BLaER1 treated with 17β-estradiol and CSF1 and Interleukin-3, amounts not matched to agents 10 nM and 100 nM (cell line): ENCODE measurements at regions not wholly inside any gene's neighbourhood (a gene's known extent, or its start where the extent isn't known, plus 50 kb on each side); places are given as distances from the start of the nearest gene placed in this dataset.
"Not testable (repeated sequence)": the region's sequence is repeated elsewhere in the genome, so short reads cannot be mapped to it uniquely, and the experiment has no call there.

Source experiments
- H3K27ac ChIP-seq, 11 experiments: shearing (Covaris generic); formaldehyde crosslinking; 2 replicates each; pipeline ENCODE4 v1.8.1; 2022
- H3K27me3 ChIP-seq, 11 experiments: shearing (Covaris generic); formaldehyde crosslinking; 2 replicates each; pipeline ENCODE4 v1.8.1; 2022
- H3K36me3 ChIP-seq, 11 experiments: shearing (Covaris generic); formaldehyde crosslinking; 2 replicates each; pipeline ENCODE4 v1.8.1; 2022
- H3K4me1 ChIP-seq, 10 experiments: shearing (Covaris generic); formaldehyde crosslinking; 2 replicates each; pipeline ENCODE4 v1.8.1; 2022
- H3K4me2 ChIP-seq, 11 experiments: shearing (Covaris generic); formaldehyde crosslinking; 2 replicates each; pipeline ENCODE4 v1.8.1; 2022
- H3K4me3 ChIP-seq, 10 experiments: shearing (Covaris generic); formaldehyde crosslinking; 2 replicates each; pipeline ENCODE4 v1.8.1; 2022
- H3K9ac ChIP-seq, 11 experiments: shearing (Covaris generic); formaldehyde crosslinking; 2 replicates each; pipeline ENCODE4 v1.8.1; 2022
- H3K9me3 ChIP-seq, 11 experiments: shearing (Covaris generic); formaldehyde crosslinking; replicated peaks in 1 of 11; 2 replicates each; pipeline ENCODE4 v1.8.1; 2022
- H4K20me1 ChIP-seq, 11 experiments: shearing (Covaris generic); formaldehyde crosslinking; 2 replicates each; pipeline ENCODE4 v1.8.1; 2022
- Cebpa-rat ChIP-seq, 11 experiments: shearing (Covaris generic); IDR thresholded peaks; 2 replicates each; pipeline ENCODE4 v1.8.1; 2022

GRCh38 chr5:163352531-163352930 is 84.9 kb upstream of the CCNG1 start:
- no peak overlapping the region for H3K4me3 ChIP-seq
- H3K9me3 ChIP-seq = peaks cover 0 to 10% (median 6%) of the 10 kb centered on the region in 11 experiments; a peak in 7 of 22 replicates
- H3K4me1 ChIP-seq = peaks cover 0 to 33% (median 0%) of the 10 kb centered on the region in 10 experiments; a peak in 7 of 20 replicates
- no peak overlapping the region for H3K27ac ChIP-seq
- H4K20me1 ChIP-seq = no peaks in the 10 kb centered on the region
- TF ChIP-seq Cebpa-rat (IDR thresholded peaks at IDR 0.05) = no peak
- H3K36me3 ChIP-seq = no peaks in the 10 kb centered on the region
- no peaks in the 10 kb centered on the region for H3K27me3 ChIP-seq
- no peak overlapping the region for H3K4me2 ChIP-seq
- H3K9ac ChIP-seq = no peak overlapping the region

- H3K9me3 ChIP-seq = peaks cover 0 to 10% (median 6%) of the 10 kb centered on the region in 11 experiments; a peak in 7 of 22 replicates
- not testable (repeated sequence) for H3K27me3 ChIP-seq, H3K36me3 ChIP-seq, H3K9ac ChIP-seq, H3K4me3 ChIP-seq, H4K20me1 ChIP-seq
- peaks cover 0 to 37% (median 0%) of the 10 kb centered on the region in 10 experiments; a peak in 7 of 20 replicates for H3K4me1 ChIP-seq
- H3K27ac ChIP-seq = peak overlapping the region in 2 of 11 experiments; percentile 26; a peak in 2 of 22 replicates
- peak overlapping the region in 2 of 11 experiments; percentile 36 to 54; a peak in 4 of 22 replicates for H3K4me2 ChIP-seq
Measured at GRCh38 chr5:163355811-163356210, 81.6 kb upstream of the CCNG1 start.

GRCh38 chr5:163357636-163358035 is 79.8 kb upstream of the CCNG1 start:
- Histone ChIP-seq H3K36me3 (no peaks in the 10 kb centered on the region), H3K4me3 (no peak overlapping the region), H3K27ac (no peak overlapping the region), H4K20me1 (no peaks in the 10 kb centered on the region), H3K9me3 (peaks cover 0 to 10% (median 6%) of the 10 kb centered on the region in 11 experiments; a peak in 7 of 22 replicates), H3K9ac (no peak overlapping the region), H3K4me2 (no peak overlapping the region), H3K27me3 (no peaks in the 10 kb centered on the region), H3K4me1 (peaks cover 0 to 47% (median 0%) of the 10 kb centered on the region in 10 experiments; a peak in 7 of 20 replicates)
- no peak for TF ChIP-seq Cebpa-rat (IDR thresholded peaks at IDR 0.05)

- Histone ChIP-seq H3K4me3 (no peak overlapping the region), H3K27me3 (no peaks in the 10 kb centered on the region), H4K20me1 (no peaks in the 10 kb centered on the region), H3K36me3 (no peaks in the 10 kb centered on the region), H3K4me1 (peaks cover 0 to 24% (median 0%) of the 10 kb centered on the region in 10 experiments; a peak in 5 of 20 replicates), H3K9me3 (peaks cover 15 to 28% (median 21%) of the 10 kb centered on the region in 11 experiments), H3K9ac (no peak overlapping the region), H3K4me2 (peak overlapping the region in 4 of 11 experiments; percentile 3 to 52 (median 38); a peak in 6 of 22 replicates), H3K27ac (peak overlapping the region in 1 of 11 experiments; percentile 2; a peak in 1 of 22 replicates)
- TF ChIP-seq Cebpa-rat (IDR thresholded peaks at IDR 0.05) = no peak
Measured at GRCh38 chr5:163360656-163361055, 76.7 kb upstream of the CCNG1 start.

- Histone ChIP-seq H3K27me3 (no peaks in the 10 kb centered on the region), H3K9ac (no peak overlapping the region), H3K27ac (no peak overlapping the region), H3K4me1 (peaks cover 0 to 22% (median 0%) of the 10 kb centered on the region in 10 experiments; a peak in 5 of 20 replicates), H3K4me2 (peak overlapping the region in 2 of 11 experiments; percentile 52; a peak in 1 of 22 replicates), H3K36me3 (no peaks in the 10 kb centered on the region), H3K4me3 (no peak overlapping the region), H4K20me1 (no peaks in the 10 kb centered on the region), H3K9me3 (peaks cover 14 to 23% (median 19%) of the 10 kb centered on the region in 11 experiments)
- TF ChIP-seq Cebpa-rat (IDR thresholded peaks at IDR 0.05) = no peak
Measured at GRCh38 chr5:163361450-163361849, 75.9 kb upstream of the CCNG1 start.

- Histone ChIP-seq H3K9ac (no peak overlapping the region), H4K20me1 (no peaks in the 10 kb centered on the region), H3K27me3 (no peaks in the 10 kb centered on the region), H3K4me2 (no peak overlapping the region), H3K9me3 (peaks cover 14 to 21% (median 19%) of the 10 kb centered on the region in 11 experiments), H3K27ac (no peak overlapping the region), H3K4me3 (no peak overlapping the region), H3K4me1 (peaks cover 0 to 22% (median 0%) of the 10 kb centered on the region in 10 experiments; a peak in 5 of 20 replicates), H3K36me3 (no peaks in the 10 kb centered on the region)
- no peak for TF ChIP-seq Cebpa-rat (IDR thresholded peaks at IDR 0.05)
Measured at GRCh38 chr5:163362840-163363371, 74.5 kb upstream of the CCNG1 start.

GRCh38 chr5:163363389-163363788 is 74.0 kb upstream of the CCNG1 start:
- no peaks in the 10 kb centered on the region for H4K20me1 ChIP-seq
- no peak for TF ChIP-seq Cebpa-rat (IDR thresholded peaks at IDR 0.05)
- H3K4me3 ChIP-seq = no peak overlapping the region
- H3K9ac ChIP-seq = no peak overlapping the region
- H3K36me3 ChIP-seq = no peaks in the 10 kb centered on the region
- no peaks in the 10 kb centered on the region for H3K27me3 ChIP-seq
- H3K9me3 ChIP-seq = peaks cover 14 to 21% (median 19%) of the 10 kb centered on the region in 11 experiments
- H3K27ac ChIP-seq = no peak overlapping the region
- H3K4me1 ChIP-seq = peaks cover 0 to 22% (median 0%) of the 10 kb centered on the region in 10 experiments; a peak in 5 of 20 replicates
- no peak overlapping the region for H3K4me2 ChIP-seq

GRCh38 chr5:163366757-163367156 is 70.6 kb upstream of the CCNG1 start:
- peaks cover 0 to under 1% (median 0%) of the 10 kb centered on the region in 10 experiments; a peak in 1 of 20 replicates for H3K4me1 ChIP-seq
- no peak overlapping the region for H3K4me3 ChIP-seq
- no peaks in the 10 kb centered on the region for H4K20me1 ChIP-seq
- TF ChIP-seq Cebpa-rat (IDR thresholded peaks at IDR 0.05) = no peak
- H3K36me3 ChIP-seq = no peaks in the 10 kb centered on the region
- no peak overlapping the region for H3K27ac ChIP-seq
- no peak overlapping the region for H3K4me2 ChIP-seq
- peaks cover 14 to 21% (median 19%) of the 10 kb centered on the region in 11 experiments for H3K9me3 ChIP-seq
- no peaks in the 10 kb centered on the region for H3K27me3 ChIP-seq
- H3K9ac ChIP-seq = no peak overlapping the region

GRCh38 chr5:163369776-163370385 is 67.5 kb upstream of the CCNG1 start:
- no peak overlapping the region for H3K4me3 ChIP-seq
- no peak for TF ChIP-seq Cebpa-rat (IDR thresholded peaks at IDR 0.05)
- no peak overlapping the region for H3K27ac ChIP-seq
- no peaks in the 10 kb centered on the region for H4K20me1 ChIP-seq
- no peaks in the 10 kb centered on the region for H3K36me3 ChIP-seq
- H3K27me3 ChIP-seq = no peaks in the 10 kb centered on the region
- H3K4me2 ChIP-seq = no peak overlapping the region
- no peak overlapping the region for H3K9ac ChIP-seq
- no peaks in the 10 kb centered on the region for H3K4me1 ChIP-seq
- peaks cover 6 to 12% (median 8%) of the 10 kb centered on the region in 11 experiments for H3K9me3 ChIP-seq
